GM20431 (cell line): ENCODE measurements at regions not wholly inside any gene's neighbourhood (a gene's known extent, or its start where the extent isn't known, plus 50 kb on each side); places are given as distances from the start of the nearest gene placed in this dataset.

Experiments used
- in situ Hi-C: fragments of 300-500 bp; cut with MseI, MboI; formaldehyde crosslinking; loops from one replicate; pipeline ENCODE4 v1.15.0; 2020; ENCODE audit warnings: low sequenced_read_pairs; ENCODE audit not compliant: unreplicated experiment

- in situ Hi-C loops = loop anchor here (25.0 kb wide), 1 partner anchor 215 kb away; no protein-coding TSS in a partner anchor
Measured at GRCh38 chr4:140252141-140252741, 98.3 kb upstream of the MAML3 start.

- in situ Hi-C loops = loop anchor here (25.0 kb wide), 1 partner anchor 214 kb away; no protein-coding TSS in a partner anchor
Measured at GRCh38 chr4:140251571-140251970, 97.6 kb upstream of the MAML3 start.

- in situ Hi-C loops = loop anchor here (25.0 kb wide), 1 partner anchor 214 kb away; no protein-coding TSS in a partner anchor
Measured at GRCh38 chr4:140250989-140251552, 97.1 kb upstream of the MAML3 start.

GRCh38 chr4:140249351-140249750 is 95.4 kb upstream of the MAML3 start:
- in situ Hi-C loops = no loop called here

GRCh38 chr4:140247237-140247636 is 93.3 kb upstream of the MAML3 start:
- in situ Hi-C loops = no loop called here

- in situ Hi-C loops = no loop called here
Measured at GRCh38 chr4:140246216-140246615, 92.2 kb upstream of the MAML3 start.

GRCh38 chr4:140244328-140244727 is 90.3 kb upstream of the MAML3 start:
- in situ Hi-C loops = no loop called here

- in situ Hi-C loops = no loop called here
Measured at GRCh38 chr4:140243278-140243753, 89.3 kb upstream of the MAML3 start.

- in situ Hi-C loops = no loop called here
Measured at GRCh38 chr4:140242357-140243277, 88.6 kb upstream of the MAML3 start.

- in situ Hi-C loops = no loop called here
Measured at GRCh38 chr4:140240237-140240636, 86.3 kb upstream of the MAML3 start.

- in situ Hi-C loops = no loop called here
Measured at GRCh38 chr4:140239311-140239710, 85.3 kb upstream of the MAML3 start.

- in situ Hi-C loops = no loop called here
Measured at GRCh38 chr4:140238351-140239056, 84.5 kb upstream of the MAML3 start.

- in situ Hi-C loops = no loop called here
Measured at GRCh38 chr4:140237616-140238350, 83.8 kb upstream of the MAML3 start.

- in situ Hi-C loops = no loop called here
Measured at GRCh38 chr4:140236654-140237169, 82.7 kb upstream of the MAML3 start.

- in situ Hi-C loops = no loop called here
Measured at GRCh38 chr4:140234697-140235060, 80.7 kb upstream of the MAML3 start.

- in situ Hi-C loops = no loop called here
Measured at GRCh38 chr4:140233791-140234696, 80.1 kb upstream of the MAML3 start.

- in situ Hi-C loops = no loop called here
Measured at GRCh38 chr4:140229881-140230280, 75.9 kb upstream of the MAML3 start.

GRCh38 chr4:140227286-140227685 is 73.3 kb upstream of the MAML3 start:
- in situ Hi-C loops = no loop called here
